GM23338 (cell line): ENCODE measurements at regions not wholly inside any gene's neighbourhood (a gene's known extent, or its start where the extent isn't known, plus 50 kb on each side); places are given as distances from the start of the nearest gene placed in this dataset.

ENCODE experiments used
- CTCF ChIP-seq, 2 experiments: fragments of 200-600 bp in 1 of 2; sonication (generic) in 1 of 2; conservative IDR thresholded peaks; 2 replicates each; pipeline versions ENCODE4 v1.5.1 to v1.6.1; 2016 to 2017; ENCODE audit warnings: antibody characterized with exemption in 2 of 2, low read depth in 2 of 2, mild to moderate bottlenecking in 2 of 2, moderate library complexity in 1 of 2
- EZH2 ChIP-seq: fragments of 200-600 bp; sonication (generic); IDR thresholded peaks from one replicate; pipeline ENCODE4 v1.8.0; 2017; ENCODE audit warnings: antibody characterized with exemption, mild to moderate bottlenecking, low read depth; ENCODE audit not compliant: unreplicated experiment
- JUNB ChIP-seq: IDR thresholded peaks from one replicate; pipeline ENCODE4 v1.6.1; 2016; ENCODE audit warnings: antibody characterized with exemption; ENCODE audit not compliant: unreplicated experiment

- no peak for TF ChIP-seq EZH2
- TF ChIP-seq CTCF (conservative IDR thresholded peaks at IDR 0.05; ENCODE audit: low read depth in 2 of 2): no peak
- TF ChIP-seq JUNB: no peak
Measured at GRCh38 chr12:102618197-102618877, 138.0 kb upstream of the IGF1 start.
